Upper lobe of right lung (tissue), 1 donor: ENCODE measurements at regions not wholly inside any gene's neighbourhood (a gene's known extent, or its start where the extent isn't known, plus 50 kb on each side); places are given as distances from the start of the nearest gene placed in this dataset.

Source experiments
- ATAC-seq: fragments of 200-7000 bp; cut with Tn5 transposase; one replicate; pipeline ENCODE4 v1.9.1; 2020; ENCODE audit warnings: mild to moderate bottlenecking, moderate library complexity
- DNase-seq: peaks from one replicate; pipeline ENCODE4 v3.0.0-alpha.2; 2020
- H3K27ac ChIP-seq: fragments of 200-600 bp; one replicate; pipeline ENCODE4 v1.8.0; 2022
- H3K27me3 ChIP-seq: fragments of 200-600 bp; one replicate; pipeline ENCODE4 v1.8.0; 2022; ENCODE audit warnings: mild to moderate bottlenecking
- H3K36me3 ChIP-seq: fragments of 200-600 bp; one replicate; pipeline ENCODE4 v1.8.0; 2022
- H3K4me1 ChIP-seq: fragments of 200-600 bp; one replicate; pipeline ENCODE4 v1.8.0; 2022
- H3K4me3 ChIP-seq: fragments of 200-600 bp; one replicate; pipeline ENCODE4 v1.8.0; 2022; ENCODE audit warnings: mild to moderate bottlenecking
- H3K9me3 ChIP-seq: fragments of 200-600 bp; one replicate; pipeline ENCODE4 v1.8.0; 2022
- CTCF ChIP-seq: fragments of 200-600 bp; IDR thresholded peaks from one replicate; pipeline ENCODE4 v1.8.0; 2022; ENCODE audit warnings: antibody characterized with exemption
- intact Hi-C: fragments of 100-400 bp; cut with DNase I; formaldehyde crosslinking; loops from one replicate; pipeline ENCODE4 v1.11.0; 2022
- donor health status: DM: no; HTN: yes; CAD: no; lungs with severe emphysema.

GRCh38 chr10:57706016-57706415, 561.7 kb downstream of the IPMK start:
- H3K27ac ChIP-seq, result no peak overlapping the region
- H3K4me3 ChIP-seq, result no peak overlapping the region
- no peaks in the 10 kb centered on the region for H3K4me1 ChIP-seq
- DNase-seq (no peak), ATAC-seq (no peak)
- no peaks in the 10 kb centered on the region for H3K36me3 ChIP-seq
- no peak for TF ChIP-seq CTCF
- H3K9me3 ChIP-seq, result no peaks in the 10 kb centered on the region
- intact Hi-C loops, result no loop called here
- H3K27me3 ChIP-seq, result no peaks in the 10 kb centered on the region

- intact Hi-C loops, result no loop called here
- H3K36me3 ChIP-seq, result no peaks in the 10 kb centered on the region
- no peaks in the 10 kb centered on the region for H3K4me1 ChIP-seq
- no peaks in the 10 kb centered on the region for H3K27me3 ChIP-seq
- H3K4me3 ChIP-seq, result no peak overlapping the region
- no peaks in the 10 kb centered on the region for H3K9me3 ChIP-seq
- no peak for TF ChIP-seq CTCF
- no peak overlapping the region for H3K27ac ChIP-seq
- ATAC-seq, result no peak
- DNase-seq, result no peak
Observed at GRCh38 chr10:57699944-57700343, 567.8 kb downstream of the IPMK start.

GRCh38 chr10:57696641-57697040, 571.1 kb downstream of the IPMK start:
- Histone ChIP-seq H3K4me1 (no peaks in the 10 kb centered on the region), H3K27ac (peak overlapping the region; percentile 32), H3K27me3 (no peaks in the 10 kb centered on the region), H3K9me3 (no peaks in the 10 kb centered on the region), H3K36me3 (no peaks in the 10 kb centered on the region), H3K4me3 (no peak overlapping the region)
- ATAC-seq, result peak; percentile 65
- DNase-seq, result no peak
- TF ChIP-seq CTCF, result no peak
- intact Hi-C loops, result no loop called here

GRCh38 chr10:57694956-57695608, 572.6 kb downstream of the IPMK start:
- no peak overlapping the region for H3K27ac ChIP-seq
- no peak overlapping the region for H3K4me3 ChIP-seq
- TF ChIP-seq CTCF, result no peak
- H3K9me3 ChIP-seq, result no peaks in the 10 kb centered on the region
- DNase-seq (no peak), ATAC-seq (no peak)
- H3K27me3 ChIP-seq, result no peaks in the 10 kb centered on the region
- H3K4me1 ChIP-seq, result no peaks in the 10 kb centered on the region
- no peaks in the 10 kb centered on the region for H3K36me3 ChIP-seq
- intact Hi-C loops, result no loop called here

GRCh38 chr10:57692255-57692980, 575.3 kb downstream of the IPMK start:
- Histone ChIP-seq H3K4me1 (no peaks in the 10 kb centered on the region), H3K27ac (peak overlapping the region; percentile 9), H3K4me3 (no peak overlapping the region), H3K9me3 (no peaks in the 10 kb centered on the region), H3K36me3 (no peaks in the 10 kb centered on the region), H3K27me3 (no peaks in the 10 kb centered on the region)
- DNase-seq (no peak), ATAC-seq (peak; percentile 75)
- no peak for TF ChIP-seq CTCF
- intact Hi-C loops, result no loop called here
